OCI-LY1 (cell line): ENCODE measurements at regions not wholly inside any gene's neighbourhood (a gene's known extent, or its start where the extent isn't known, plus 50 kb on each side); places are given as distances from the start of the nearest gene placed in this dataset.

Experiments
- CTCF ChIP-seq: fragments of 200-600 bp; sonication (generic), shearing (Covaris generic); IDR thresholded peaks from 2 replicates; pipeline ENCODE4 v1.5.1; 2017; ENCODE audit warnings: mild to moderate bottlenecking, antibody characterized with exemption, low read length, moderate library complexity, mixed read lengths
- EZH2 ChIP-seq: fragments of 200-600 bp; sonication (generic), shearing (Covaris generic); IDR thresholded peaks from 2 replicates; pipeline ENCODE4 v1.8.0; 2017; ENCODE audit warnings: borderline replicate concordance, mixed run types, mild to moderate bottlenecking, antibody characterized with exemption, low read length, moderate library complexity, mixed read lengths

DNA sequence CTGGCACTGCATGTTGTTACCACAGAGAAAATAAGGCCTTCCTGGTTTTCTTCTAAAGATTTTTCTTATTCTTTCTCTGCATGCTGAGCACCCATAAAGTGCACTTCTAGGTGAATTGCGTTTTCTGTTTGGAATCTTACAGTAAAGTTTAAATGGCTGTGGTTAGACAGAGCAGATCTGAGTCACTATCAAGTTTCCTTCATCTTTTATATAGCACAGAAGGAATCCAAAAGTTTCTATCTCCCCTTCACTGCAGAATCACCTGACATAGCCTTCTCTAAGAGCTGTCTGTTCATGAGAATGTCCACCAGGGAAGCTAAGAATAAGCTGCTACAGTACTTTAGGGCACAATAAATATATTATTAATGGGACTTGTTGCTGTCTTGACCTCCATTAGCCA, 455.5 kb upstream of the FAM241A start:
- no peak for TF ChIP-seq CTCF
- no peak for TF ChIP-seq EZH2
